ENCODE measurements at regions not wholly inside any gene's neighbourhood (a gene's known extent, or its start where the extent isn't known, plus 50 kb on each side); places are given as distances from the start of the nearest gene placed in this dataset.

DNA sequence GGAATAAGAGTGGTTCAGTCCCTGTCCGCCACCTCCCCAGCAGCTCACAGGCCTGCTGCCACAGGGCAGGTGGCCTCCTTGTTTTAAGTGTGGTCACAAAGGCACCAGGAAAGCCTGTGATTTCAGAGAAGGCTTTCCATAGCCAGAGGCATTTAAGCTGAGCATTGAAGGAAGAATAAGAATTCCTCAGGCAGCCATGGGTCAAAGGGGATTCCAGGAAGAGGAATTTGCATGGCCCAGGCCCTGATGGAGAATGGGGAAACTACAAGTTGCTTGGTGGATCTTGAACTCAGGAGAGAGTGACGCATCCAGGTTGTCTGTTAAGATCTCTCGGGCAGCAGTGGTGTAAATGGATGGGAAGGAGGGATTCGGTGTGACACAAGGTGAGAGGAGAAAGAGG is 66.7 kb downstream of the KLHDC7A start:
- CTCF ChIA-PET, result interaction anchor here (2.1 kb wide), 1 partner anchor 8 kb away, joined by 5 read pairs; no protein-coding TSS in a partner anchor
- no peak overlapping the region for H3K4me2 ChIP-seq
- no peak for FAIRE-seq
- H3K4me1 ChIP-seq, result no peaks in the 10 kb centered on the region
- ATAC-seq, result no peak
- WGBS (ENCODE audit: missing lambda C conversion rate), result 4% methylated on average over 3 of the region's 4 CpGs
- TF ChIP-seq POLR2A (IDR thresholded peaks at IDR 0.05; ENCODE audit: low read length) (no peak), SMC3 (IDR thresholded peaks at IDR 0.05) (no peak), FOSB (CRISPR knock-in tag; IDR thresholded peaks at IDR 0.05) (no peak), RFX5 (IDR thresholded peaks at IDR 0.05) (no peak), FOSL2 (IDR thresholded peaks at IDR 0.05) (no peak), FOSL2 (CRISPR knock-in tag; IDR thresholded peaks at IDR 0.05) (no peak), ZNF302 (CRISPR knock-in tag; IDR thresholded peaks at IDR 0.05) (no peak), TFCP2L1 (CRISPR knock-in tag; IDR thresholded peaks at IDR 0.05) (no peak)
- TF ChIP-seq, protein P1, sequence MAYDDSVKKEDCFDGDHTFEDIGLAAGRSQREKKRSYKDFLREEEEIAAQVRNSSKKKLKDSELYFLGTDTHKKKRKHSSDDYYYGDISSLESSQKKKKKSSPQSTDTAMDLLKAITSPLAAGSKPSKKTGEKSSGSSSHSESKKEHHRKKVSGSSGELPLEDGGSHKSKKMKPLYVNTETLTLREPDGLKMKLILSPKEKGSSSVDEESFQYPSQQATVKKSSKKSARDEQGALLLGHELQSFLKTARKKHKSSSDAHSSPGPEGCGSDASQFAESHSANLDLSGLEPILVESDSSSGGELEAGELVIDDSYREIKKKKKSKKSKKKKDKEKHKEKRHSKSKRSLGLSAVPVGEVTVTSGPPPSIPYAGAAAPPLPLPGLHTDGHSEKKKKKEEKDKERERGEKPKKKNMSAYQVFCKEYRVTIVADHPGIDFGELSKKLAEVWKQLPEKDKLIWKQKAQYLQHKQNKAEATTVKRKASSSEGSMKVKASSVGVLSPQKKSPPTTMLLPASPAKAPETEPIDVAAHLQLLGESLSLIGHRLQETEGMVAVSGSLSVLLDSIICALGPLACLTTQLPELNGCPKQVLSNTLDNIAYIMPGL (CRISPR knock-in tag; IDR thresholded peaks at IDR 0.05; ENCODE audit: borderline replicate concordance), result no peak
- DNase-seq (ENCODE audit: low read depth in 1 of 2, low spot score in 1 of 2), result no peak
- H3K9me3 ChIP-seq, result no peaks in the 10 kb centered on the region
- no peak overlapping the region for H3K27ac ChIP-seq
- H3K4me3 ChIP-seq, result no peak overlapping the region
- POLR2A ChIA-PET, result no interaction called here

DNA sequence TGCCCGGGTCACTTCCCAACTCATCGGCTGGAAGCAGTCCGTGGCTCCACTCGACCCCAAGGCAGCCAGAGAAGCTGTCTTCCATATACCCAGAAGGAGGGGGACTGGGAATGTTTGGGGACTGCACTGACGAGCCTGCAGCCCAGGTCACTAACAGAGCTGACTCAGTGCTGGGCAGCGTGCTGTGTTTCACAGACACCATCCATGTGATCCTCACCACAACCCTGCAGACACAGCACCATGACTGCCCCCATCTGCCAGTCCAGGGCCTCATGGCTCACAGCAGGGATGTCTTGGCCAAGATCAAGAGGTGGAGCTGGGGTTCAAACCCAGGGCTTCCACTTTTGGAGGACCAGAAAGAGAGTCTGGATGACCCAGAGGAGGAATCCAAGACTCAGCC is 67.9 kb downstream of the KLHDC7A start:
- Histone ChIP-seq H3K4me1 (no peaks in the 10 kb centered on the region), H3K4me3 (no peak overlapping the region), H3K4me2 (no peak overlapping the region), H3K9me3 (no peaks in the 10 kb centered on the region), H3K27ac (no peak overlapping the region)
- TF ChIP-seq HDAC2 (IDR thresholded peaks at IDR 0.05), result no peak
- no peak for TF ChIP-seq EHMT2 (IDR thresholded peaks at IDR 0.05; ENCODE audit: low read depth)
- TF ChIP-seq FOSL2 (IDR thresholded peaks at IDR 0.05), result no peak
- no peak for TF ChIP-seq FOSL2 (CRISPR knock-in tag; IDR thresholded peaks at IDR 0.05)
- TF ChIP-seq, protein P2, sequence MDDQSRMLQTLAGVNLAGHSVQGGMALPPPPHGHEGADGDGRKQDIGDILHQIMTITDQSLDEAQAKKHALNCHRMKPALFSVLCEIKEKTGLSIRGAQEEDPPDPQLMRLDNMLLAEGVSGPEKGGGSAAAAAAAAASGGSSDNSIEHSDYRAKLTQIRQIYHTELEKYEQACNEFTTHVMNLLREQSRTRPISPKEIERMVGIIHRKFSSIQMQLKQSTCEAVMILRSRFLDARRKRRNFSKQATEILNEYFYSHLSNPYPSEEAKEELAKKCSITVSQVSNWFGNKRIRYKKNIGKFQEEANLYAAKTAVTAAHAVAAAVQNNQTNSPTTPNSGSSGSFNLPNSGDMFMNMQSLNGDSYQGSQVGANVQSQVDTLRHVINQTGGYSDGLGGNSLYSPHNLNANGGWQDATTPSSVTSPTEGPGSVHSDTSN (IDR thresholded peaks at IDR 0.05), result no peak
- TF ChIP-seq, protein P3, sequence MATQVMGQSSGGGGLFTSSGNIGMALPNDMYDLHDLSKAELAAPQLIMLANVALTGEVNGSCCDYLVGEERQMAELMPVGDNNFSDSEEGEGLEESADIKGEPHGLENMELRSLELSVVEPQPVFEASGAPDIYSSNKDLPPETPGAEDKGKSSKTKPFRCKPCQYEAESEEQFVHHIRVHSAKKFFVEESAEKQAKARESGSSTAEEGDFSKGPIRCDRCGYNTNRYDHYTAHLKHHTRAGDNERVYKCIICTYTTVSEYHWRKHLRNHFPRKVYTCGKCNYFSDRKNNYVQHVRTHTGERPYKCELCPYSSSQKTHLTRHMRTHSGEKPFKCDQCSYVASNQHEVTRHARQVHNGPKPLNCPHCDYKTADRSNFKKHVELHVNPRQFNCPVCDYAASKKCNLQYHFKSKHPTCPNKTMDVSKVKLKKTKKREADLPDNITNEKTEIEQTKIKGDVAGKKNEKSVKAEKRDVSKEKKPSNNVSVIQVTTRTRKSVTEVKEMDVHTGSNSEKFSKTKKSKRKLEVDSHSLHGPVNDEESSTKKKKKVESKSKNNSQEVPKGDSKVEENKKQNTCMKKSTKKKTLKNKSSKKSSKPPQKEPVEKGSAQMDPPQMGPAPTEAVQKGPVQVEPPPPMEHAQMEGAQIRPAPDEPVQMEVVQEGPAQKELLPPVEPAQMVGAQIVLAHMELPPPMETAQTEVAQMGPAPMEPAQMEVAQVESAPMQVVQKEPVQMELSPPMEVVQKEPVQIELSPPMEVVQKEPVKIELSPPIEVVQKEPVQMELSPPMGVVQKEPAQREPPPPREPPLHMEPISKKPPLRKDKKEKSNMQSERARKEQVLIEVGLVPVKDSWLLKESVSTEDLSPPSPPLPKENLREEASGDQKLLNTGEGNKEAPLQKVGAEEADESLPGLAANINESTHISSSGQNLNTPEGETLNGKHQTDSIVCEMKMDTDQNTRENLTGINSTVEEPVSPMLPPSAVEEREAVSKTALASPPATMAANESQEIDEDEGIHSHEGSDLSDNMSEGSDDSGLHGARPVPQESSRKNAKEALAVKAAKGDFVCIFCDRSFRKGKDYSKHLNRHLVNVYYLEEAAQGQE (IDR thresholded peaks at IDR 0.05), result no peak
- TF ChIP-seq GATA3 (IDR thresholded peaks at IDR 0.05; ENCODE audit: borderline replicate concordance), result no peak
- TF ChIP-seq MAZ (IDR thresholded peaks at IDR 0.05; ENCODE audit: borderline replicate concordance, low read depth, low read length), result no peak
- TF ChIP-seq, protein P4, sequence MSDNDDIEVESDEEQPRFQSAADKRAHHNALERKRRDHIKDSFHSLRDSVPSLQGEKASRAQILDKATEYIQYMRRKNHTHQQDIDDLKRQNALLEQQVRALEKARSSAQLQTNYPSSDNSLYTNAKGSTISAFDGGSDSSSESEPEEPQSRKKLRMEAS (IDR thresholded peaks at IDR 0.05), result no peak
- TF ChIP-seq MAFK (IDR thresholded peaks at IDR 0.05; ENCODE audit: partially characterized antibody), result no peak
- no peak for TF ChIP-seq KDM1A (IDR thresholded peaks at IDR 0.05; ENCODE audit: low read depth)
- no peak for TF ChIP-seq CHD2 (IDR thresholded peaks at IDR 0.05; ENCODE audit: low read length, partially characterized antibody)
- no peak for TF ChIP-seq POLR2A (IDR thresholded peaks at IDR 0.05; ENCODE audit: low read length)
- no peak for TF ChIP-seq RFX5 (IDR thresholded peaks at IDR 0.05)
- no peak for TF ChIP-seq JUNB (IDR thresholded peaks at IDR 0.05)
- no peak for TF ChIP-seq RNF2 (IDR thresholded peaks at IDR 0.05; ENCODE audit: borderline replicate concordance, low read depth)
- no peak for TF ChIP-seq HOXB13 (CRISPR knock-in tag; IDR thresholded peaks at IDR 0.05; ENCODE audit: low read depth)
- TF ChIP-seq CBX2 (IDR thresholded peaks at IDR 0.05; ENCODE audit: borderline replicate concordance, low read depth), result no peak
- TF ChIP-seq RARB (CRISPR knock-in tag; IDR thresholded peaks at IDR 0.05), result no peak
- FAIRE-seq (no peak), DNase-seq (ENCODE audit: low read depth in 1 of 2, low spot score in 1 of 2) (no peak), ATAC-seq (no peak)
- ChIA-PET CTCF (interaction anchor here (2.0 kb wide), 1 partner anchor 33 kb away, joined by 5 read pairs; no protein-coding TSS in a partner anchor), POLR2A (no interaction called here)
- 40% methylated on average over 1 of the region's 6 CpGs for WGBS (ENCODE audit: missing lambda C conversion rate)

All from A549 (cell line).